Medulla oblongata (tissue), 1 donor: ENCODE measurements at regions not wholly inside any gene's neighbourhood (a gene's known extent, or its start where the extent isn't known, plus 50 kb on each side); places are given as distances from the start of the nearest gene placed in this dataset.
A peak's percentile ranks its signal among the peaks of the same experiment; 100 is the strongest.

Experiments
- DNase-seq: peaks from one replicate; pipeline ENCODE4 v3.0.0-alpha.2; 2015; ENCODE audit errors: extremely low spot score

DNA sequence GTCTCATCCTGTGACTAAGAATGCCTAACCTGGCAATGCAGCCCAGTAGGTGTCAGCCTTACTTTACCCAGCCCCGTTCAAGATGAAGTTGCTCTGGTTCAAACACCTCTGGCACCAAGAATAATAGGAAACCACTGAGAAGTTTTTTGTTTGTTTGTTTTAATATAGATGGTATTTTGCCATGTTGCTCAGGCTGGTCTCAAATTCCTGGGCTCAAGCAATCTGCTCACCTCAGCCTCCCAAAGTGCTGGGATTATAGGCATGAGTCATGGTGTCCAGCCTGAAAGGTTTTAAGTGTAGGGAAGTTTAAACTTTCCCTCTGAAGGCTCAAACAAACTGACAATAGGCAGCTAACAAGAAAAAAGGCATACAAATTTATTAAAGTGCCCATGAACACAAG is 51.2 kb upstream of the ABCC4 start:
- no peak for DNase-seq

DNA sequence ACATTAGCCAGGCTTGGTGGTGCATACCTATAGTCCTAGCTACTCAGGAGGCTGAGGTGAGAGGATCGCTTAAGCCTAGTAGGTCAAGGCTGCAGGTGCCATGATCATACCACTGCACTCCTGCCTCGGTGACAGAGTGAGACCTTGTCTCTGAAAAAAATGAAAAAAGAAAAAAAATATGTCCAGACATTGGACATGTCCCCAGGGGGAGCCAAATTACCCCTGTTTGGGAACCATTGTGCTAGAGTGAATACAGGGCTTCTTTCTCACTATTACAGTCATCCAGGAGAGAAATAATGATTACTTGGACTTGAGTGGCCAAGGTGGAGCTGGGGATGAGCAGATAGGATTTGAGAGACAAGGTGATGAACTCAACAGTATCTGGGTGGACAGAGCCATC is 52.9 kb upstream of the ABCC4 start:
- DNase-seq = no peak

DNA sequence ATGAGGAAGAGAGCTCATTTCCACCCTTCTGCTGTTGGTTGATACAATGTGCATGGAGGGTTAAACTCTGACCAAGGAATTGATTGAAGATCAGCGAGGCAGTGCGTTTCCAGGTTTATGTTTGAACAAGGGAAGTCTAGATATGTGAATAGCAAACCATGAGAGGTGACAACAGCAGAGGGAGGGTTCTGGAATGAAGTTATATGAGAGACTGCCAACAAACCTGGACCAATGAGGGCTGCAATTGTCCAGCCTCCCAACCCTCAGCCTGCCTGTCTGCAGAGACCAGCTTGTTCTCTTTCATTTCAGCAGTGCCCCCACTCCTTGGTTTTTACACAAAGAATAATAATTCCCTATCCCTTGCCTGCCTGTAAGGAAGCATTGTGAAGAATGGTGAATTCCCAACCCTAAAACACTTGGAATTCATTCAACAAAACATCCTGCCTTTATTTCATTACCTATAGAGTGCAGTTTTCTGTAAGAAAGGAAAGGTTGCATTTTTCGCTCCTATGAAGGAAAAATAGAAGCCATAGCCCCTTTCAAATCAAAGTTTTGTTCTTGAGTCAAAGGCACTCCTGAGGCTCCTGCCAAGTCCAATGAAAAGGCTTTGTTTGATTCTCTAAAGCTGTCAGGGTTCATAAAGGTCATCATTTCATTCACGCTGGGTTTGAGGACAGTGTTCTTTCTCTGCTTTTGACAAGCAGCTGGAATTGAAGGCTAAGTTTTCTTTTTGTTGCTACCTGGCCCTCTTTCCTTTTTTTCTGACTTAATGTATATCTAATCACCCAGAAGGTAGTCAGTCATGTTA is 53.6 kb upstream of the ABCC4 start:
- peak; percentile 37 for DNase-seq

DNA sequence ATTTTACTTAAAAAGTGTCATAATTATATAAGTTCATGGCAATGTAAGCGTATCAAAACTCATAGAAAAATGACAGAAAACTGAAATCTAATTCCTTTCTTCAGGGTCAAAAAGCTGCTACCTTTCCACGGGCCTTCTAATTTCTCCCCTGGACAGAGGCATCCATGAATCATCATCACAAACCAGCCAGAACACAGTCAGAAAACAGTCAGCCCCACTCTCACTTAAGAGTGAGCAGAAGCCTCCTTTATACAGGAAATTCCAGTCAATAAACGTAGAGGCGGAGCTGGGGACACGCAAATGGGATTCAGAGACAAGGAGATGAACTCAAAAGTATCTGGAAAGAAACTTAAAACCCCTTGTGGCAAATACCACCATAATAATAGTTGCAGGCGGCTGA is 54.2 kb upstream of the ABCC4 start:
- DNase-seq = no peak

DNA sequence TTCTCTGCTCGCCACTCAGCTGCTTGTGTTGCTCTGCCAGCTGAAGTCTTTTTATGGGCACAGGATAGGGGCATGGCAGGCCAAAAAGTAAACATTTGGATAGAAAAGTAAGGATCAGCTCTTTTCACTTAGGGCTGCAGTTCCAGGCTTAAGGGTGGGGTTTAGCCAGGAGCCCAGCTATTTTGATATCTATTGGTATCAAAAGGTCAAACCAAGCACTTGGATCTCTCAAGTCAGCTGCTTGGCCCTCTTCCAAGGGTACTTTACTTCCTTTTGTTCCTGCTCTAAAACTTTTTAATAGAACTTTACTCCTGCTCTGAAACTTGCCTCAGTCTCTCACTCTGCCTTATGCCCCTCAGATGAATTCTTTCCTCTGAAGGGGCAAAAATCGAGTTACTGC is 55.7 kb upstream of the ABCC4 start:
- DNase-seq = no peak

DNA sequence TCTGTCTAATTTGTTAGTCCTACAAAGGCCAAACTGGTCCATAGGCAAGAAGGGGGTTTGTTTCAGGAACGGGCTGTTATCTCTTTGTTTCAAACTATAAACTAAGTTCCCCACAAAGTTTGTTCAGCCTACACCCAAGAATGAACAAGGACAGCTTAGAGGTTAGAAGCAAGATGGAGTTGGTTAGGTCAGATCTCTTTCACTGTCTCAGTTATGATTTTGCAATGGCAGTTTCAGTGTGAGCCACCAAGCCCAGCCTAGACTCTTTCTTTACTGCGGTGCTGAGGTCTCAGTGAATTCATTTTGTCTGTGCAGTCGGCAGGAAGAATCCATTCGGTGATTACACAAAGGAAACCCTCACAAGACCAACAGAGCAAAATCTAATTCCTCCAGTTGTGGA is 56.6 kb upstream of the ABCC4 start:
- DNase-seq = no peak

DNA sequence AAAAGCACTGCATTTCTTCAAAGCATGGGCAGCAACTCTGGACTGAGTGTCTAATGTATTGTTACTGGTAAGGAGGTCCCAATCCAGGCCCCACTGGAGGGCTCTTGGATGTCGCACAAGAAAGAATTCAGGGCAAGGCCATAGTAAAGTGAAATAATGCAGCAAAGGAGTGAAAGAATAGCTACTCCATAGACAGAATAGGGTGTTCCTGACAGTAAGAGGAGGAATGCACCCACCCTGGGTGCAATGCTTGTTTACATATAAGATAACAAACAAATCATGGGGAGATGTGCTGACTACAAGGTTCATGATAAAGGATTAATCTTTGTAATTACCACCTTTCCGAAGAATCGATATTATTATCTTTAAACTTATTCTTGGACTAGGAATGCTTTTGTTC is 58.8 kb upstream of the ABCC4 start:
- no peak for DNase-seq

DNA sequence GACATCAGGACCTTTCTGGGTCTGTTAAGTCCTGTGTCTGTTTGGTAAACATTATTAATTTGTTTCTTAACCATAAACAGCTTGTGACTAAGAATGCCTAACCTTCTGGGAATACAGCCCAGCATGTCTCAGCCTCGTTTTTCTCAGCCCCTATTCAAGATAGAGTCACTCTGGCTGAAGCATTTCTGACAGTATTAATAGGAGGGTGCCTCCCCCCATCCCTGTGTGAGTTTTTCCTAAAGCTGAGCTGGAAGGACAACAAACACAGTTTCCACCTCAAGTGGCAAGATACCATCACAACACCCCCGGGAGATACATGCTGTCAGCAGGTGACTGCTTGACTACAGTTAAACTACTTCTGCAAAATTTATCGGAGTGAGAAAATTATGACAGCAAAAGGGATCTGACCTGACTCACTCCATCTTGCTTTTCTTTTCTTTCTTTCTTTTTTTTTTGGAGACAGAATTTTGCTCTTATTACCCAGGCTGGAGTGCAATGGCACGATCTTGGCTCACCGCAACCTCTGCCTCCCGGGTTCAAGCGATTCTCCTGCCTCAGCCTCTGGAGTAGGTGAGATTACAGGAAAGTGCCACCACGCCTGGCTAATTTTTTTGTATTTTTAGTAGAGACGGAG is 59.3 kb upstream of the ABCC4 start:
- no peak for DNase-seq

DNA sequence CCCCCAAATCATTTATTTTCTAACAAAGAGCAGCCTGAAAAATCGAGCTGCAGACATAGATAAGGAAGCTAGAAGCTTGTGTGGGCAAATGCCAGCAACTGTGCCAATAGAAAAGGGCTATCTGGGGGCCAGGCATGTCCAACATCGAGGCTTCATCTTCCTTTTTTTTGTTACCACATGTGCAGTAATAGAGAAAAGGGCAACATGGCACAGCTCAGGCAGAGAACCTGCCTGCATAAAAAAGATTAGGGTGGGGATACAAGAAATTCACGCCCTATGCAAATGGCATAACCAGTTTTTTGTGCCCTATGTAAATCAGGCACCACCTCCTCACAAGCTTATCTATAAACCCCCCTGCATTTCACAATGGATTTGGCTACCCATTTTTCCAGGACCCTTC is 60.4 kb upstream of the ABCC4 start:
- no peak for DNase-seq

DNA sequence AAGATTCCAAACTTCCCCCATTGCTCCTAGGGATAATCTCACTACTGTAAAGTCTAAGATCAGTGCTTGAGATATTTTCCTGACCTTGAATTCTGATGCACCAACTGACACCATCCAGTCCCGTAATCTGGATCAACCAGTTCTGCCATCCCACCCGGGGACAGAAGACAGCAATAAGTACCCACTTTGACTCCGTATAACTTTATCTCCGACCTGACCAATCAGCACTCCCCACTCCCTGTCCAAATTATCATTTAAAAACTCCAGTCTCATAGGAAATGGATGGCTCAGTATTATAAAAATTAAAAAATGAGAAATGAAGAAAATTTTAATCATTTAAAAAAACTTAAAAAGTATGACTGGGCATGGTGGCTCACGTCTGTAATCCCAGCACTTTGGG is 61.4 kb upstream of the ABCC4 start:
- DNase-seq = no peak

DNA sequence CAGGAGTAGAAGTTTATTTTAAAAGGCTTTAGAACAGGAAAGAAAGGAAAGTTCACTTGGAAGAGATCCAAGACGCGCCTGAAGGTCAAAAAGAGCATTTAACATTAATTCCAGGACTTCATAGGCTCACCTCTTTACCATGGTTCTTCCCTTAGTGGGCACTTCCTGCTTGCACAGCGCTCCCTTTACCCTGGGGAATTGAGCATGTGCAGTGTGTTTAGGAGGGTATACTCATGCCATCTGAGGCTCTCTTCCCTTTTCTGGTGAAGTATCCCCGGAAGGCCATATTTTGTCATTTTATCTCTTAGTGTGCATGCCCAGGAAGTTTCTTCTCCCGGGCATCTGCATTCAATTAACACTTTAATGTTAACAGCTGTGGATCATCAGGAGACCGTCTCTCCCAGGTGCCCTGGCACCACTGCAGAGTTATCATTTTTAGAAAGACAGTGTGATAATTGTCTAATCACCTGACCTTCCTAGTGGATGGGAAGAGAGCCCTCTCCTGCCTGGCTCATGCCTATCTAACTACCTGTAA is 66.1 kb upstream of the ABCC4 start:
- no peak for DNase-seq

DNA sequence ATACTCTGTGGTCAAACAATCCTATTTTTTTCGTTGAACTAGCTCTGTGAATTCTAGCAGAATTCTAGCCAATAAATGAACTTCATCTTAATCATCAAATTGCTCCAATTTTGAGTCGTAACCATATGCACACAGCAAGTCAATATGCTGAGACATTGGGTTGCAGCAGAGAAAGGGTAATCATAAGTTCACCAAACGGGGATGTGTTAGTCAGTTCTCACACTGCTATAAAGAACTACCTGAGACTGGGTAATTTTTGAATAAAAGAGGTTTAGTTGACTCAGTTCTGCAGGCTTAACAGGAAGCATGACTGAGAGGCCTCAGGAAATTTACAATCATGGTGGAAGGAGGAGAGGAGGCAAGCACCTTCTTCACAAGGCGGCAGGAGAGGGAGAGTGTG is 67.7 kb upstream of the ABCC4 start:
- DNase-seq = no peak

DNA sequence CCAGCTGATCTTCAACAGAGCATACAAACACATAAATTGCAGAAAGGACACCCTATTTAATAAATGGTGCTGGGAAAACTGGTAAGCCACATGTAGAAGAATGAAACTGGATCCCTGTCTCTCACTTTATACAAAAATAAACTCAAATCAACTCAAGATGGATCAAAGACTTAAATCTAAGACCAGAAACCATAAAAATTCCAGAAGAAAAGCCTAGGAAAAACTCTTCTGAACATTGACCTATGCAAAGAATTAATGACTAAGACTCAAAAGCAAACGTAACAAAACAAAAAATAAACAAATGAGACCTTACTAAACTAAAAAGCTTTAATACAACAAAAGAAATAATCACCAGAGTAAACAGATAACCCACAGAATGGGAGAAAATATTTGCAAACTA is 74.5 kb upstream of the ABCC4 start:
- DNase-seq = no peak

DNA sequence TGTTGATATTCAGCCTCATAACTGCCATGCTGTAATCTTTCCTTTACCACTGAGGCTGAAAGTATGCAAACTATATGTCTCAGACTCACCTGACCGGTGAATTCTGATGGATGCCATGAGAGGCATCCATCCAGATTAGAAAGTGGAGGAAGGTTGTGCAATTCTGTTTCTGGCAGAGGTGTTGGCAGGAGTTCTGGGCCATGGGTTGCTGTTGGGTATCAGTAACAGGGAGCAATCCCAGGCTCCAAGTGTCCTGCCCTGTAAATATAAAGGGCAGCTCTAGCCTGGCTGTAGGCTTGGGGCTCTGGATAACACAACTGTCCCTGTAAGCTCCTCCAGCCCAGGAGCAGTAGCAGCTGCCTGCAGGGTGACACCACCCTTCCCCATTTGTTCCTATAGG is 77.4 kb upstream of the ABCC4 start:
- DNase-seq = no peak

DNA sequence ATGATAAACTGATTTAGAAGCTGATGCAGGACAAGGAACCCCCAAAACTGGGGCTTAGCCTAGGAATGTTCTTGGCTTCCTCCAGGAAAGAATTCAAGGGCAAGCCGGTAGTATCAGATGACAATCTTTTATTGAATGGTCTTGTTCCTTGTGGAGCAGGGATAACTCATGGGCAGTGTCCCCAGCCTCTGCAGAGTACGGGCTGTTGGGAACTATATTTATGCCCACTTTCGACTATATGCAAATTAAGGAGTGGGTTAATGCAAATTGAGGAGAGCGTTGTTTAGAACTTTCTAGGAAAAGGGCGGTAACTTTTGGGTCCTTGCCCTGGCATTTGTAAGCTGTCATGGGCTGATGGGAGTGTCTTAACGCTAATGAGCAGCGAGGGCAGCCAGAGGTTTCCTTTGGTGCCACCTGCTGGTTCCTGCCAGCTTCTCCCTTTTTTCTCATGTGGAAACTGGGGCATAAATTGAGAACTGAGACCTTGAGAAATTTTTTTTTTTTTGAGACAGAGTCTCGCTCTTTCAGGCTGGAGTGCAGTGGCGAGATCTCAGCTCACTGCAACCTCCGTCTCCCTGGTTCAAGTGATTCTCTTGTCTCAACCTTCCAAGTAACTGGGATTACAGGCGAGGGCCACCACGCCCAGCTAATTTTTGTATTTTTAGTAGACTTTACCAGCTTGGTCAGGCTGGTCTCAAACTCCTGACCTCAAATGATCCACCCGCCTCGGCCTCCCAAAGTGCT is 79.4 kb upstream of the ABCC4 start:
- peak; percentile 94 for DNase-seq

DNA sequence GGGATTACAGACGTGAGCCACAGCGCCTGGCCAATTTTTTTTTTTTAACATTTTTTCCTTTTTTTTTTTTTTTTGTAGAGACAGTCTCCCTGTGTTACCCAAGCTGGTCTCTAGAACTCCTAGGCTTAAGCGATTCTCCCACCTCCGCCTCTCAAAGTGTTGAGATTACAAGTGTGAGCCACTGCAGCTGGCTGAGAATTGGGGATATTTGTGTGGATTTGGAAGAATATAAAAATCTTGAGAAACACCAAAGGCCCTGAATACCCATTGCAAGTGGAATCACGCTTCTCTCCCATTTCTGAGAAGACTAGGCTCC is 79.9 kb upstream of the ABCC4 start:
- no peak for DNase-seq

DNA sequence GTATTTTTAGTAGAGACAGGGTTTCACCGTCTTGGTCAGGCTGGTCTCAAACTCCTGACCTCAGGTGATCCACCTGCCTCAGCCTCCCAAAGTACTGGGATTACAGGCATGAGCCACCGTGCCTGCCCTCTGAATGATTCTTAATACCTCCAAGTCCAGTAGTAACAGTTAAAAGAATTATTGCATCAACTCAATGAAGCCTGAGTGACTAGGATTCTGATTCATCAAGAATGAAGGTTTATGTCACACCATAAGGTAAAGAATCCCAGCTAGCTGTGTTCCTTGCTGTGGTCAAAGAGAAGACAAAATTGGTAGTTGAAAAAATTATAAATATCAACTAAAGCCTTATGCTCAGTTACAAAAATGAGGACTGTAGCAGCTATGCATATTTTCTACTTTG is 81.2 kb upstream of the ABCC4 start:
- no peak for DNase-seq

DNA sequence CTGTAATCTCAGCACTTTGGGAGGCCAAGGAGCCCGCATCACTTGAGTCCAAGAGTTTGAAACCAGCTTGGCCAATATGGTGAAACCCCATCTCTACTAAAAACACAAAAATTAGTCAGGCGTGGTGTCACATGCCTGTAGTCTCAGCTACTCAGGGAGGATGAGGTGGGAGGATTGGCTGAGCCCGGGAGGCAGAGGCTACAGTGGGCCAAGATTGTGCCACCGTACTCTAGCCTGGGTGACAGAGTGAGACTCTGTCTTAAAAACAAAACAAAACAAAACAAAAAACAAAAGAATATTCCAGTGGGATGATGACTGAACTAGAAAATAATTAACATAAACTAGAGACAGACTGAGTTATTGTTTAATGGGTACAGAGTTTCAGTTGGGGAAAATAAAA is 81.7 kb upstream of the ABCC4 start:
- no peak for DNase-seq

DNA sequence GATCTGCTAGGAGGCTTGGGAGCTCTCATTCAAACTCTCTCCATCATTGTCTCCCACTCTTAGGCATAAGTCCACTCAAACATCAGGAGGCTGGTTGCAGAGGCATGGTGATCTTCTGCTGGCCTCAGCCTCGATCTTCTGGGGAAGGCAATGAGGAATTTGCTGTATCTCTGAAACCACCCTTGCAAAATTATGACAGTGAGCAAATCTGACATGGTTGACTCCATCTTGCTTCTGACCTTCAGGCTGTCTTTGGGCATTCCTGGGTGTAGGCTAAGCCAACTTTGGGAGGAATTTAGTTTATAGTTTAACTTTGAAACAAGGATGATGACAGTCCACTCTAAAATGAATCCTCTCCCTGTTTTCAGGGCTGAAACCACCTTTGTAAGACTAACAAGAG is 84.1 kb upstream of the ABCC4 start:
- DNase-seq = no peak

DNA sequence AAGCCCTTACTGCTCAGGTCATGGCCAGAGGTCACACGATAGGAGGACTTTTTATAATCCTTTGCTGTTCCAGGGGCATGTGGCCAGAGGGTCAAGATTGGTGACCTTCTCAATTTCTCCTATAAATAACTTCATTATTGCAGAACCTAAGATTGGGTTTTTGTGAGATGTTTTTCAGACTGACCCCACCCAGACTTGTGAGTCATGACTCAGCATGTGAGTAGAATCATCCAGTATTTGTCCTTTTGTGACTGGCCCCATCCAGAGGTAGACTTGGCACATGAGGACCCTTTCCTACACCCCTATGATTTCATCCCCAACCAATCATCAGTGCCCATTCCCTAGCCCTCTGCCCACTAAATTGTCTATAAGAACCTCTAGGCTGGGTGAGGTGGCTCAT is 84.5 kb upstream of the ABCC4 start:
- no peak for DNase-seq

DNA sequence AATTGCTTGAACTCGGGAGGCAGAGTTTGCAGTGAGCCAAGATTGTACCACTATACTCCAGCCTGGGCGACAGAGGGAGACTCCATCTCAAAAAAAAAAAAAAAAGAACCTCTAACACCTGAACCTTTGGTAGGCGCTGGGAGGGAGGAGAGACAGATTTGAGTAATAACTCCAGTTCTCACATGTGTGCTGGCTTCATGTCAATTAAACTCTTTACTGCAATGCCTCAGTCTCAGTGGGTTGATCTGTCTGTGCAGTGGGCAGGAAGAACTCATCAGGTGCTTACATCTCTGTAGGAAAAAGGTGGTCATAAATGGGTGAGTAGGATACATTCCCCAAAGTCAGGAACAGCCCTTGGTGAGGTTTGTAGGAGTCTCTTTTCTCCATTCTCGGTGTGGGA is 85.1 kb upstream of the ABCC4 start:
- DNase-seq = no peak

DNA sequence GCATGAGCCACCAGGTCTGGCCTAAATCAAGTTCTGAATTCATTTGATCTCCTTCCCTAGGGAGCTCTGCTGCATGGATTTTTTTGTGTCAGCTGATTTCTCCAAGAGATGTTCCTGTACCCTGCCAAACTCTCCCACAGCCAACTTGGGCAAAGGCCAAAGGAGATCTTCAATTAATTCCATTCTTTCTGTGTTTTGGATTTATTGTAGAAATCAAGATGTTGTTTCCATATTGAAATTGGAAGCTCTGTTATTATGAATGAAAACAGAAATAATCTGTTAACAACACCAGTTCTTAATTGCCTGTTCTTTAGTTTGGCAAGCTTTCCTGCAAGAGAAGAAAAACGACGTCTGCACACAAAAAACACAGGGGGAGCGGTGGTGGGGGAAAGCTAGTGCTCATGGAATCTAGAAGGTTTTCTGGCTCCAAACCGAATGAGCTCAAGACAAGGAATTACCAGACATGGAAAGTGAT is 86.5 kb upstream of the ABCC4 start:
- peak; percentile 58 for DNase-seq
